Stomach (tissue), 8 donors: ENCODE measurements at regions not wholly inside any gene's neighbourhood (a gene's known extent, or its start where the extent isn't known, plus 50 kb on each side); places are given as distances from the start of the nearest gene placed in this dataset.

Source experiments
- DNase-seq, 2 donors: peaks; one replicate each; pipeline versions ENCODE4 v3.0.0 to v3.0.0-alpha.2; 2013 to 2019
- H3K27ac ChIP-seq, 5 donors: fragments of 200-600 bp in 4 of 5; sonication (generic) in 4 of 5; one replicate each; pipeline ENCODE4 v1.5.1; 2013 to 2019; ENCODE audit warnings: mild to moderate bottlenecking in 1 of 5, moderate library complexity in 1 of 5
- H3K27me3 ChIP-seq, 3 donors: fragments of 200-600 bp; sonication (generic); one replicate each; pipeline ENCODE4 v1.5.1; 2017 to 2019; ENCODE audit warnings: mixed run types in 1 of 3
- H3K36me3 ChIP-seq, 4 donors: fragments of 200-600 bp; sonication (generic); 1 replicate in 3 of 4; 2 replicates in 1 of 4; pipeline ENCODE4 v1.5.1; 2016 to 2019
- H3K4me1 ChIP-seq, 4 donors: fragments of 200-600 bp; sonication (generic); one replicate each; pipeline ENCODE4 v1.5.1; 2016 to 2019
- H3K4me3 ChIP-seq, 4 donors: fragments of 200-600 bp; sonication (generic) in 3 of 4; one replicate each; pipeline ENCODE4 v1.5.1; 2016 to 2019; ENCODE audit warnings: mild to moderate bottlenecking in 1 of 4
- H3K9me3 ChIP-seq, 4 donors: fragments of 200-600 bp; sonication (generic); one replicate each; pipeline ENCODE4 v1.5.1; 2016 to 2019
- CTCF ChIP-seq, 7 experiments: fragments of 450-650 bp in 4 of 7; fragments of 200-600 bp in 3 of 7; sonication (generic) in 3 of 7; IDR thresholded peaks; one replicate each; pipeline ENCODE4 v1.5.1; 2016 to 2019; ENCODE audit warnings: antibody characterized with exemption in 7 of 7, control low read depth in 2 of 7, mild to moderate bottlenecking in 1 of 7
- EP300 ChIP-seq: sonication (generic); formaldehyde crosslinking; IDR thresholded peaks from one replicate; pipeline ENCODE4 v1.6.1; 2017; ENCODE audit warnings: antibody characterized with exemption
- POLR2A ChIP-seq, 4 donors: fragments of 450-650 bp; IDR thresholded peaks; one replicate each; pipeline ENCODE4 v1.6.1; 2016; ENCODE audit warnings: antibody characterized with exemption in 4 of 4, control low read depth in 2 of 4, mild to moderate bottlenecking in 1 of 4, moderate library complexity in 1 of 4
- POLR2AphosphoS5 ChIP-seq, 3 donors: sonication (generic); formaldehyde crosslinking; IDR thresholded peaks; one replicate each; pipeline ENCODE4 v1.6.1; 2016; ENCODE audit warnings: antibody characterized with exemption in 3 of 3
- WGBS, 5 donors: extraction: QIAGEN DNeasy Blood & Tissue Kit in 3 of 5; methylation state at CpG; one replicate each; pipeline versions ENCODE4 v1.1.5 to v1.1.7; 2013 to 2018; 5-methylcytosine and 5-hydroxymethylcytosine counted together
- intact Hi-C: fragments of 100-400 bp; cut with DNase I; formaldehyde crosslinking; loops from one replicate; pipeline ENCODE4 v1.15.1; 2023; ENCODE audit warnings: low total_unique reads
- donor health status: healthy with polysubstance abuse.
- donor health status: Bipolar disorder and iron deficiency.
- donor health status: healthy.

DNA sequence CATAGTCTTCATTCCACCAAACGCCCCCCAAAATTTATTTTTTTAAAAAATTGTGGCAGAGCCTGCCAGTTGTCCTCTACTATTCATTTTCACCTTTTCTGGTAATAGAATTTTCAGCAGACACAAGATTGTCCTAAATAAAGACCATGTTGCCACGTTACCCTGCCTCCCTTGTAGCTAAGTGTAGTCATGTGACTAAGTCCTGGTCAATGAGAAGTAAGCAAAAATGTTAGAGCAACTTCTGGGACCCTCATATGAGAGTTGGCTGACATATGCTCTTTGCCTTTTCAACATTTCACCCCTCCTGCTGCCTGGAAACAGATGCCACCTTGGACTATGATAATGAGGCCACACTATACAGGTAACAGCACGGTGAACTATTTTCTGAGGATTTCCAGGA lies 203.1 kb downstream of the PIK3R1 start:
- Histone ChIP-seq H3K36me3 (no peaks in the 10 kb centered on the region), H3K27me3 (no peaks in the 10 kb centered on the region), H3K4me1 (peaks cover 5 to 27% (median 13%) of the 10 kb centered on the region in 4 donors), H3K4me3 (no peak overlapping the region), H3K9me3 (no peaks in the 10 kb centered on the region), H3K27ac (peak overlapping the region in 4 of 5 donors; percentile 4 to 22 (median 18))
- DNase-seq: no peak
- intact Hi-C loops: no loop called here
- TF ChIP-seq EP300 (no peak), CTCF (IDR thresholded peaks at IDR 0.05) (no peak), POLR2AphosphoS5 (IDR thresholded peaks at IDR 0.05) (no peak), POLR2A (IDR thresholded peaks at IDR 0.05) (no peak)
- 86 to 92% (median 90%) methylated on average over 3 of the region's 3 CpGs for WGBS, 5 donors

GRCh38 chr5:68419081-68419636 lies 203.6 kb downstream of the PIK3R1 start:
- Histone ChIP-seq H3K4me3 (no peak overlapping the region), H3K27me3 (no peaks in the 10 kb centered on the region), H3K27ac (peak overlapping the region in 4 of 5 donors; percentile 4 to 63 (median 22)), H3K36me3 (no peaks in the 10 kb centered on the region), H3K4me1 (peaks cover 5 to 27% (median 13%) of the 10 kb centered on the region in 4 donors), H3K9me3 (no peaks in the 10 kb centered on the region)
- intact Hi-C loops: no loop called here
- WGBS, 5 donors: 79 to 86% (median 82%) methylated on average over 4 of the region's 4 CpGs
- TF ChIP-seq POLR2AphosphoS5 (IDR thresholded peaks at IDR 0.05) (no peak), CTCF (IDR thresholded peaks at IDR 0.05) (no peak), EP300 (no peak), POLR2A (IDR thresholded peaks at IDR 0.05) (no peak)
- DNase-seq: no peak

GRCh38 chr5:68419637-68420452 lies 204.3 kb downstream of the PIK3R1 start:
- WGBS, 5 donors: 46 to 59% (median 52%) methylated on average over 8 of the region's 8 CpGs
- no peak overlapping the region for H3K4me3 ChIP-seq

DNA sequence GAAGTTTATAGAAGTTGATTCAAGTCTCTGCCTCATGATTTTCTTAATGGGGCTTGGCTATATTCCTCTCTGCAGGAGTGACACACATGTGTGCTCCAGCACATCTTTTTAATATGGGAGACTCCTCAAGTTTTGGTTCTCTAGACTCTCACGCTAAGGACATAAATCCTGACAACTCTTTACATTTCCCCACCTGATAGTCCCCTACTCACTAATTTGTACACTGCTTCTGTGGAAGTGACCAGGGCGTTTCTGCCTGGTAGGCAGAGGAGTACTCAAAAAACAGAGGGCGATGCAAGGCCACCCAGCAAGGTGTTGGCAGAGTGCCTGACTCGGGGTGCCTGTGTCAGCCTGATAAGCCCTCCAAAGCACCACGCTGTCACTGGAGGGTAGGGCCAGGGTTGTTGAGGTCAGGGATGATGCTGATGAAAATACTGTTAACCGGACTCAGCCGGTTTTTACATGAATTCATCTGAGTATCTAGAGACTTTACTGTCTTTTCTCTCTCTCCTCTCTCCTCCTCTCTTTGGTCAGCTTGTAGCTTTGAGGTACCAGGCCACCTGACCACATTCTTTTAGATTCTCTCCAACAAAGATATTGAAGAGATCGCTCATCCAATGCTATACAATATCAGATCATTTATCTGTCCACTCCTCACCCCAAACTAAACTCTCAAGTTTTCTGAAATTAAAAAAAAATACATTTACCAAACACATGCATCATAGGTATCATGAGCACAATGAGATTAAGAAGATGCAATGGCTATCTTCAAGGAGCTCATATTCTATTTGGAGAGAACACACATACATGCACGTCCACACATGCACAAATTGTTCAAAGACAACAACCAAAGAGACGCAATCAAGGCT lies 205.2 kb downstream of the PIK3R1 start:
- Histone ChIP-seq H3K4me3 (no peak overlapping the region), H3K36me3 (no peaks in the 10 kb centered on the region), H3K4me1 (peaks cover 5 to 37% (median 13%) of the 10 kb centered on the region in 4 donors), H3K27ac (peak overlapping the region in 4 of 5 donors; percentile 17 to 63 (median 45)), H3K27me3 (no peaks in the 10 kb centered on the region), H3K9me3 (no peaks in the 10 kb centered on the region)
- DNase-seq: peak; percentile 52 to 62
- WGBS, 5 donors: 57 to 78% (median 71%) methylated on average over 10 of the region's 10 CpGs
- intact Hi-C loops: no loop called here
- TF ChIP-seq CTCF (IDR thresholded peaks at IDR 0.05): no peak
- no peak for TF ChIP-seq POLR2A (IDR thresholded peaks at IDR 0.05)
- no peak for TF ChIP-seq POLR2AphosphoS5 (IDR thresholded peaks at IDR 0.05)
- TF ChIP-seq EP300: no peak

More at GRCh38 chr5:68419637-68420452, 204.3 kb downstream of the PIK3R1 start:
- no peaks in the 10 kb centered on the region for H3K27me3 ChIP-seq
- peaks cover 5 to 30% (median 13%) of the 10 kb centered on the region in 4 donors for H3K4me1 ChIP-seq
- TF ChIP-seq EP300: no peak
- TF ChIP-seq POLR2AphosphoS5 (IDR thresholded peaks at IDR 0.05): peak in 1 of 3 donors; percentile 8
- H3K36me3 ChIP-seq: no peaks in the 10 kb centered on the region
- H3K27ac ChIP-seq: peak overlapping the region in 4 of 5 donors; percentile 0 to 63 (median 45)
- intact Hi-C loops: no loop called here
- H3K9me3 ChIP-seq: no peaks in the 10 kb centered on the region
- DNase-seq: peak in 1 of 2 donors; percentile 53
